DOHH2 (cell line): ENCODE measurements at regions not wholly inside any gene's neighbourhood (a gene's known extent, or its start where the extent isn't known, plus 50 kb on each side); places are given as distances from the start of the nearest gene placed in this dataset.

Source experiments
- H3F3A ChIP-seq: fragments of 200-600 bp; sonication (generic), shearing (Covaris generic); 2 replicates; pipeline ENCODE4 v1.6.0; 2016; ENCODE audit warnings: antibody characterized with exemption, mild to moderate bottlenecking; ENCODE audit not compliant: control insufficient read depth, insufficient read depth
- H3K27ac ChIP-seq: fragments of 200-600 bp; sonication (generic); 2 replicates; pipeline ENCODE4 v1.5.1; 2014; ENCODE audit warnings: low read depth, mild to moderate bottlenecking, low read length, moderate library complexity
- H3K27me3 ChIP-seq: fragments of 200-600 bp; sonication (generic); 2 replicates; pipeline ENCODE4 v1.6.1; 2014; ENCODE audit warnings: mild to moderate bottlenecking, low read length, mixed read lengths; ENCODE audit not compliant: control insufficient read depth
- H3K36me3 ChIP-seq: fragments of 200-600 bp; sonication (generic); 2 replicates; pipeline ENCODE4 v1.6.1; 2014; ENCODE audit warnings: mild to moderate bottlenecking, low read length, moderate library complexity, mixed read lengths; ENCODE audit not compliant: control insufficient read depth
- H3K4me1 ChIP-seq: fragments of 200-600 bp; sonication (generic); 2 replicates; pipeline ENCODE4 v1.6.1; 2014; ENCODE audit warnings: mild to moderate bottlenecking, low read length, mixed read lengths; ENCODE audit not compliant: control insufficient read depth
- H3K4me2 ChIP-seq: fragments of 200-600 bp; sonication (generic); 2 replicates; pipeline ENCODE4 v1.6.0; 2014; ENCODE audit warnings: mild to moderate bottlenecking, low read length, moderate library complexity
- H3K4me3 ChIP-seq: fragments of 200-600 bp; sonication (generic); 2 replicates; pipeline ENCODE4 v1.5.1; 2014; ENCODE audit warnings: mild to moderate bottlenecking, low read length, mixed read lengths
- H3K79me2 ChIP-seq: fragments of 200-600 bp; sonication (generic); 2 replicates; pipeline ENCODE4 v1.6.1; 2014; ENCODE audit warnings: mild to moderate bottlenecking, low read length, mixed read lengths; ENCODE audit not compliant: control insufficient read depth
- H3K9me2 ChIP-seq: fragments of 200-600 bp; sonication (generic); replicated peaks from 2 replicates; pipeline ENCODE4 v1.6.1; 2014; ENCODE audit warnings: mild to moderate bottlenecking, low read length, mixed read lengths; ENCODE audit not compliant: control insufficient read depth
- H3K9me3 ChIP-seq: fragments of 200-600 bp; sonication (generic); 2 replicates; pipeline ENCODE4 v1.6.1; 2014; ENCODE audit warnings: antibody characterized with exemption, low read length, mixed read lengths; ENCODE audit not compliant: control insufficient read depth, insufficient read depth
- H4K20me1 ChIP-seq: fragments of 200-600 bp; sonication (generic); 2 replicates; pipeline ENCODE4 v1.6.0; 2014; ENCODE audit warnings: low read depth, mild to moderate bottlenecking, antibody characterized with exemption, low read length, moderate library complexity; ENCODE audit not compliant: control insufficient read depth, insufficient read depth
- EZH2phosphoT487 ChIP-seq: fragments of 200-600 bp; sonication (generic); IDR thresholded peaks from 2 replicates; pipeline ENCODE4 v1.6.1; 2017; ENCODE audit warnings: borderline replicate concordance, mild to moderate bottlenecking, antibody characterized with exemption, low read length, moderate library complexity, mixed read lengths
- TF ChIP-seq, protein P1 (sequence below): fragments of 200-600 bp; sonication (generic); IDR thresholded peaks from one replicate; pipeline ENCODE4 v1.5.1; 2014; ENCODE audit warnings: antibody characterized with exemption, mild to moderate bottlenecking, low read depth, low read length; ENCODE audit not compliant: poor library complexity, severe bottlenecking

DNA sequence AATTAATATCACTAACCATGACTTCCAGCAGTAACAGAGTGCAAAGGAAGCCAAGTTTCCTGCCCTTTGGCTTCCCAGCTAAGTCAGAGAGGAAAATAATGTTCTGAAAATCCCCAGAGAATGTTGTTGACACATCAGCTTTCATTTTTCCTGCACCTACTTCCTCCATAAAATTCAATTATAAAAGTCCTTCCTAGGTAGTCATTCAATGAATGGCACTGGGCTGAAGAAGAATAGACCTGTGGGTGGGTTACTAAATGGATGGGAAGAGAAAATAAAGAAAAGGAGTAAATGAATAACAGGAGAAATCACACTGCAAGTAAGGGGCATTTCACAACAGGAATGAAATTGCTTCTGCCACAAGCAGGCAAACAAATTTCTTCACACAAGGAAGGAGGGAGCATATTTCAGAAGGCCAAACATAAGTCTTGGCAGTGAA, 73.2 kb upstream of the MDM1 start:
- Histone ChIP-seq H3K4me2 (no peak overlapping the region), H3K4me1 (no peaks in the 10 kb centered on the region), H4K20me1 (no peaks in the 10 kb centered on the region), H3K9me3 (no peaks in the 10 kb centered on the region), H3K79me2 (no peaks in the 10 kb centered on the region), H3K4me3 (no peak overlapping the region), H3K36me3 (no peaks in the 10 kb centered on the region), H3F3A (no peaks in the 10 kb centered on the region), H3K9me2 (no peaks in the 10 kb centered on the region), H3K27me3 (peaks cover 23% of the 10 kb centered on the region), H3K27ac (no peak overlapping the region)
- TF ChIP-seq, protein P1, sequence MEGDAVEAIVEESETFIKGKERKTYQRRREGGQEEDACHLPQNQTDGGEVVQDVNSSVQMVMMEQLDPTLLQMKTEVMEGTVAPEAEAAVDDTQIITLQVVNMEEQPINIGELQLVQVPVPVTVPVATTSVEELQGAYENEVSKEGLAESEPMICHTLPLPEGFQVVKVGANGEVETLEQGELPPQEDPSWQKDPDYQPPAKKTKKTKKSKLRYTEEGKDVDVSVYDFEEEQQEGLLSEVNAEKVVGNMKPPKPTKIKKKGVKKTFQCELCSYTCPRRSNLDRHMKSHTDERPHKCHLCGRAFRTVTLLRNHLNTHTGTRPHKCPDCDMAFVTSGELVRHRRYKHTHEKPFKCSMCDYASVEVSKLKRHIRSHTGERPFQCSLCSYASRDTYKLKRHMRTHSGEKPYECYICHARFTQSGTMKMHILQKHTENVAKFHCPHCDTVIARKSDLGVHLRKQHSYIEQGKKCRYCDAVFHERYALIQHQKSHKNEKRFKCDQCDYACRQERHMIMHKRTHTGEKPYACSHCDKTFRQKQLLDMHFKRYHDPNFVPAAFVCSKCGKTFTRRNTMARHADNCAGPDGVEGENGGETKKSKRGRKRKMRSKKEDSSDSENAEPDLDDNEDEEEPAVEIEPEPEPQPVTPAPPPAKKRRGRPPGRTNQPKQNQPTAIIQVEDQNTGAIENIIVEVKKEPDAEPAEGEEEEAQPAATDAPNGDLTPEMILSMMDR, result no peak
- TF ChIP-seq EZH2phosphoT487, result no peak

DNA sequence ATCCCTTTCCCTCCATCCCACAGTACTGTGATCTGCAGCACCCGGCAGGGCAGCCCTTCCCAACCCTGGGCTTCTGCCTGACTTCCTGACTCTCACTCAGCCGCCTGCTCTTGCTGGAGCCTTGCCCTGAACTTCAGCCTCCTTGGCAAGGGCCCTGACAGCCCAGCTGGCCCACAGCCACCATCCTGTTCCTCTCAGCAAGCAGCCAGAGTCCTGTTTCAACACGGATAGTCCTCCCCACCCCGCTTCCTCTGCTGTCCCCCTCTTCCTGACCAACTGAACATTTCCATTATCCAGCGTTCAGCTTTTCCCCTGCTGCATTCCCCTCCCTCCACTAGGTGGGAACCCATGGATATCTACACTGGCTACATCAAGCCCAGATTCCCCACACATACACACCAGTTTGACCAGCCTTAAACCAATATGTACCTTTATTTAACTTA, 74.0 kb upstream of the MDM1 start:
- peaks cover 23% of the 10 kb centered on the region for H3K27me3 ChIP-seq
- no peaks in the 10 kb centered on the region for H3K4me1 ChIP-seq
- H3K4me3 ChIP-seq, result no peak overlapping the region
- no peaks in the 10 kb centered on the region for H3K79me2 ChIP-seq
- no peaks in the 10 kb centered on the region for H3K9me2 ChIP-seq
- no peaks in the 10 kb centered on the region for H3K36me3 ChIP-seq
- H3F3A ChIP-seq, result no peaks in the 10 kb centered on the region
- H3K9me3 ChIP-seq, result no peaks in the 10 kb centered on the region
- no peaks in the 10 kb centered on the region for H4K20me1 ChIP-seq
- H3K27ac ChIP-seq, result no peak overlapping the region
- no peak overlapping the region for H3K4me2 ChIP-seq
- TF ChIP-seq, protein P1, result no peak
- TF ChIP-seq EZH2phosphoT487, result no peak

DNA sequence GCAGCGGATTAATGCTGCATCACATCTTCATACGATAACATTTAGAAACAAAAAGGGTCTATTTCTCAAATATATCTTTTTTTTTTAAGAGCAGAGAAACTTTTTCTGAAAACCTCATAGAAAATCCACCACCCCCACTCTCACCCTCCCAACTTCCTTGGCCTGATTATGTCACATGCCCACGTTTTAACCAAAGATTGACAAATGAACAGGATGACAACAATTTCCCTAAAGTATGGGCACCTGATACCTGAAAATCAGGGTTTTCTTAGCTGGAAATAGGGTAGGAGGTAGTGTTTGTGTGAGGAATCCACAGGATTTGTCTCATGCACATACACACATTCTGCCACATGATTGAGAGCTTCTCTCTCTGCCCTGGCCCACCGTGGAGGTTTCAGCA, 74.7 kb upstream of the MDM1 start:
- no peaks in the 10 kb centered on the region for H3F3A ChIP-seq
- no peak overlapping the region for H3K27ac ChIP-seq
- no peaks in the 10 kb centered on the region for H3K4me1 ChIP-seq
- no peak for TF ChIP-seq EZH2phosphoT487
- TF ChIP-seq, protein P1, result no peak
- no peaks in the 10 kb centered on the region for H4K20me1 ChIP-seq
- no peaks in the 10 kb centered on the region for H3K36me3 ChIP-seq
- no peak overlapping the region for H3K4me3 ChIP-seq
- H3K27me3 ChIP-seq, result peaks cover 23% of the 10 kb centered on the region
- no peaks in the 10 kb centered on the region for H3K9me3 ChIP-seq
- no peak overlapping the region for H3K4me2 ChIP-seq
- no peaks in the 10 kb centered on the region for H3K9me2 ChIP-seq
- no peaks in the 10 kb centered on the region for H3K79me2 ChIP-seq
